NT2/D1 (cell line): ENCODE measurements at regions not wholly inside any gene's neighbourhood (a gene's known extent, or its start where the extent isn't known, plus 50 kb on each side); places are given as distances from the start of the nearest gene placed in this dataset.

Experiments used
- SUZ12 ChIP-seq: IDR thresholded peaks from 2 replicates; pipeline ENCODE4 v1.6.1; 2011; ENCODE audit not compliant: insufficient read length, insufficient read depth; ENCODE audit errors: extremely low read depth
- YY1 ChIP-seq: IDR thresholded peaks from 2 replicates; pipeline ENCODE4 v1.6.1; 2011; ENCODE audit not compliant: insufficient read length, insufficient read depth
- ZNF274 ChIP-seq: IDR thresholded peaks from 2 replicates; pipeline ENCODE4 v1.6.1; 2011; ENCODE audit warnings: mild to moderate bottlenecking, low read depth, low read length

- no peak for TF ChIP-seq SUZ12
- no peak for TF ChIP-seq YY1
- TF ChIP-seq ZNF274, result no peak
Observed at GRCh38 chr1:5459839-5460610, 532.2 kb downstream of the NPHP4 start.
